A673 (cell line): ENCODE measurements at regions not wholly inside any gene's neighbourhood (a gene's known extent, or its start where the extent isn't known, plus 50 kb on each side); places are given as distances from the start of the nearest gene placed in this dataset.

Experiments used
- BruUV-seq: library from RNA; stranded (reverse); fragments of 400-500 nt; replicated peaks from 2 replicates; lab custom pipeline; 2021; lab: Mats Ljungman, UMichigan
- CTCF ChIA-PET: fragments of 300-600 bp; sonication (Branson Sonifier 250); formaldehyde crosslinking; loops from one replicate; lab custom pipeline; 2022; ENCODE audit warnings: antibody characterized with exemption; lab: Charles Lee
- POLR2A ChIA-PET: fragments of 300-600 bp; sonication (Branson Sonifier 250); formaldehyde crosslinking; loops from one replicate; lab custom pipeline; 2022; ENCODE audit warnings: antibody characterized with exemption; ENCODE audit not compliant: low non-redundant PET; lab: Charles Lee
- DNase-seq: peaks from one replicate; pipeline ENCODE4 v3.0.0-alpha.2; 2015; ENCODE audit warnings: low spot score
- H3K27ac ChIP-seq: fragments of 200-600 bp; sonication (generic); 2 replicates; pipeline ENCODE4 v1.5.1; 2016; ENCODE audit warnings: mixed run types, low read depth, mild to moderate bottlenecking, mixed read lengths, antibody characterized with exemption, low read length; ENCODE audit not compliant: poor library complexity, severe bottlenecking
- H3K27me3 ChIP-seq: fragments of 200-600 bp; sonication (generic); replicated peaks from 2 replicates; pipeline ENCODE4 v1.6.1; 2017; ENCODE audit warnings: mixed run types, low read depth, mild to moderate bottlenecking, mixed read lengths, antibody characterized with exemption, low read length; ENCODE audit not compliant: insufficient read depth, poor library complexity
- H3K36me3 ChIP-seq: fragments of 200-600 bp; sonication (generic); 2 replicates; pipeline ENCODE4 v1.6.1; 2016; ENCODE audit warnings: mixed run types, mild to moderate bottlenecking, mixed read lengths, antibody characterized with exemption, low read length; ENCODE audit not compliant: insufficient read depth, poor library complexity, severe bottlenecking
- H3K4me1 ChIP-seq: fragments of 200-600 bp; sonication (generic); 2 replicates; pipeline ENCODE4 v1.6.1; 2017; ENCODE audit warnings: mixed run types, mild to moderate bottlenecking, mixed read lengths, antibody characterized with exemption, low read length; ENCODE audit not compliant: insufficient read depth, poor library complexity, severe bottlenecking
- H3K4me3 ChIP-seq: fragments of 200-600 bp; sonication (generic); 2 replicates; pipeline ENCODE4 v1.5.1; 2016; ENCODE audit warnings: low read depth, mixed run types, mild to moderate bottlenecking, mixed read lengths, low read length; ENCODE audit not compliant: poor library complexity, severe bottlenecking
- H3K9me3 ChIP-seq: fragments of 200-600 bp; sonication (generic); 2 replicates; pipeline ENCODE4 v1.6.1; 2016; ENCODE audit warnings: mixed run types, low read depth, mild to moderate bottlenecking, mixed read lengths, antibody characterized with exemption, low read length; ENCODE audit not compliant: poor library complexity, severe bottlenecking
- CTCF ChIP-seq: fragments of 300-800, 200-600 bp; sonication (generic); conservative IDR thresholded peaks from 2 replicates; pipeline ENCODE4 v1.5.1; 2017; ENCODE audit warnings: low read depth, mild to moderate bottlenecking, antibody characterized with exemption, low read length, moderate library complexity, mixed read lengths
- EZH2 ChIP-seq: fragments of 200-600 bp; sonication (generic); IDR thresholded peaks from 2 replicates; pipeline ENCODE4 v1.6.1; 2017; ENCODE audit warnings: borderline replicate concordance, low read depth, mild to moderate bottlenecking, mixed read lengths, antibody characterized with exemption, low read length; ENCODE audit not compliant: poor library complexity, severe bottlenecking
- intact Hi-C: fragments of 100-400 bp; cut with micrococcal nuclease; formaldehyde crosslinking; loops from one replicate; pipeline ENCODE4 v1.10.0; 2022; ENCODE audit not compliant: unreplicated experiment

GRCh38 chr15:81427176-81427575 is 53.2 kb upstream of the TMC3 start:
- no TSS peak for BruUV-seq
- POLR2A ChIA-PET = no interaction called here
- TF ChIP-seq EZH2 = no peak
- TF ChIP-seq CTCF = no peak
- no peak for DNase-seq
- Histone ChIP-seq H3K9me3 (no peaks in the 10 kb centered on the region), H3K36me3 (no peaks in the 10 kb centered on the region), H3K27me3 (peaks cover 5% of the 10 kb centered on the region), H3K4me3 (no peak overlapping the region), H3K4me1 (no peaks in the 10 kb centered on the region), H3K27ac (no peak overlapping the region)
- CTCF ChIA-PET = no interaction called here
- intact Hi-C loops = no loop called here

GRCh38 chr15:81425905-81426304 is 51.9 kb upstream of the TMC3 start:
- H3K4me1 ChIP-seq = no peaks in the 10 kb centered on the region
- no peak overlapping the region for H3K4me3 ChIP-seq
- intact Hi-C loops = no loop called here
- no TSS peak for BruUV-seq
- no peak overlapping the region for H3K27ac ChIP-seq
- TF ChIP-seq EZH2 (no peak), CTCF (no peak)
- peaks cover 5% of the 10 kb centered on the region for H3K27me3 ChIP-seq
- CTCF ChIA-PET = no interaction called here
- DNase-seq = no peak
- H3K36me3 ChIP-seq = no peaks in the 10 kb centered on the region
- POLR2A ChIA-PET = no interaction called here
- H3K9me3 ChIP-seq = no peaks in the 10 kb centered on the region
